ENCODE measurements at regions not wholly inside any gene's neighbourhood (a gene's known extent, or its start where the extent isn't known, plus 50 kb on each side); places are given as distances from the start of the nearest gene placed in this dataset.
"Not testable (repeated sequence)": the region's sequence is repeated elsewhere in the genome, so short reads cannot be mapped to it uniquely, and the experiment has no call there.

DNA sequence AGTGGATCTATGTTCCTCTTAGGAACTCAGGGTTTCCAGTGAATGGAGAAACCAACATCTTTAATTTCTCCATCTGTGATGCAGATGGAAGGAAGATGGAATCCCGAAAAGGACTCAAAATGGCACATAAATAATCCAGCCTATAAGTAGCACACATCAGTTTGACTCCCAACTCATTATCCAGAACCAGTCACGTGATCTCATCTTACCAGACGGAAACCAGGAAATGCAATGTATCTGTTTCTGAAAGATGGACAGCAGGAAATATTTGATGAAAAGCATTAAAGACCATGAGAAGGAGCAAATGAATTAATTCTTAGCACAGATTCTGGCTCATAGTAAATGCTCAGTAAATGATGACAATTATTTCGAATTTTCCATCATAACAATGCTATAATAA is 443.1 kb upstream of the FMR1 start:
- no peak for DNase-seq (ENCODE audit: low read depth)

DNA sequence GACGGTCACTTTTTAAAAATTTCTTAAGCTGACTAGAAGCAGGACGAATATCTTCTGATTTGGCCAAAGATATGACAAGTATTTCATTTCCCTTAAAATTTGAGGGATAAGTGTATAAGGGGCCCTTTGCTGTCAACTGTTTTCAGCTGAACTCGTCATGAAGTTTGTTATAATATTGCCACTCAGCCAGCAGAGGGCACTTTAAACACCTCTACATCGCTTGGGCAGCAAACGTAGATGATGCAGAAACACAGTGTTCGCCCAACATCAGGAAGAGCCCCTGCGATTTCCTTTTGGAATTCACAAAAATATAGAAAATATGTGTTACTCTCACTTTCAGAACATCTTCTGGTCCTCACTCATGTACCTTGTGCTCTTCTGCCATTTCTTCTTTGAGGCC is 435.7 kb upstream of the FMR1 start:
- peak; percentile 2 for DNase-seq (ENCODE audit: low read depth)

DNA sequence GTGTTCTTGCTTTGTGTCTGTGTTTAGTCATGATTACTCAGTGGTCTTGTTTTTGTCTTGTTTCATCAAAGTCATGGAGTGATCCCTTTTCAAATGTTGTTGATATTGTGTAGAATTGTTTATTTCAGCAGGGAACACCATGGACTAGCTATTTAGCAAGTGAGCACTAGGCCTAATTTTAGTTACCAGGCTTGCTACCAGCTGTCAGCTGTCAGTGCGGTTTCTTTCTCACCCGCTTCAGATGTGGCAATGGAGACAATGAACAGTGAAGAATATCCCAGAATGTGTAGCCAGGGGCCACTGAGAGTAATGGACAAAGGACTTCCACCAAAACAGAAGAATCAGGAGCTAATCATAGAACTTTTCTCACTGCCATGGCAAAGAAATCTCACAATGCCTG is 432.8 kb upstream of the FMR1 start:
- no peak for DNase-seq (ENCODE audit: low read depth)

DNA sequence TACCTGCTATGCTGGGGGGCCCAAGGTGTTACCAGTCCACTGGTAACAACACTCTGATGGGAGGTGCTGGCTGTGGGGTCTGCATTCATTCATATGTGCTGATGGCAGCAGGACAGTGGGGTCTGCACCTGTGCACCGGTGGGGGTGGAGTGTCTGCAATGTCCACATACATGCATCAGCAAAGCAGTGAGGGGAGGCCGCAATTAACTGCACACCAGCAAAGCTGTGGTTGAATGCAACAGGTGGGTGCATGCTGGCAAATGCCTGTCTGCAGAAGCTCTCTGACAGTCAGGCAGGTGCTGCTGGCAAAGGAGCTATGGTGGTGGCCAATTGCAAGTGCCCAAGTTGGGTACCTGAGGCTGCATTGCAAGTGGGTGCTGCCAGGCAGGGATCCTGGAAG is 426.5 kb upstream of the FMR1 start:
- DNase-seq (ENCODE audit: low read depth), result no peak

DNA sequence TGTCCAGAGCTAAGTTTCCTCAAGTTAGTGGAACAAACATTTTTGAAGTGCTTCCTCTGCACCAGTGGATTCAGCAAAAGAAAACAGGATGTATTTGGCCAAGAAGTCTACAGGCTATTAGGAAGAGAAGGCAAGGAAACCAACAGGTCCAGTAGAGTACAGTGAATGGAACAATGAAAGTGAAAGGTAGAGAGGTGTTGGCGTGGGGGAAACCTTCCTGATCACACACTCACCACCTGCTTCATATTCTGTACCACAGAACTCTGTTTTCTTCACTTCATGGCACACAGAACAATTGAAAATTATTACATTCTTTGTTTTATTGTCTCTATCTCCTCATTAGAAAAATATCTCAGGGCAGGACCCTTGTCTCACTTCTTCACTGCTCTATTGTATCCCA is 417.4 kb upstream of the FMR1 start:
- DNase-seq (ENCODE audit: low read depth), result no peak

DNA sequence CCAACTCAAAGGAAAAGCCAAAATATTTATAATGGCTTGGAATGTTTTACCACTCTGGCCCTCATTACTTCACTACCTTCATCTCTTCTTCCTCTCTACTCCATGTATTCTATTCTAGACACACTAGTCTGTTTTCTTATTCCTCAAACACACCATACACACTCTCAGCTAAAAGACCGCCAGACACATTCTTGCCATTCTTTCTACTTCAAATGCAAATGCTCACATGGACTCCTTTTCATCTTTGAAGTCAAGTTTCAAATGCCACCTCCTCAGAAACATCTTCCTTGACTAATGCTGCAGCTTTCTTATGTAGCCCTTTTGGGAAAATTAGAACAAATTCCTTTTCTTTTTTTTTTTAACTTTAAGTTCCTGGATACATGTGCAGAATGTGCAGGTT is 412.9 kb upstream of the FMR1 start:
- no peak for DNase-seq (ENCODE audit: low read depth)

DNA sequence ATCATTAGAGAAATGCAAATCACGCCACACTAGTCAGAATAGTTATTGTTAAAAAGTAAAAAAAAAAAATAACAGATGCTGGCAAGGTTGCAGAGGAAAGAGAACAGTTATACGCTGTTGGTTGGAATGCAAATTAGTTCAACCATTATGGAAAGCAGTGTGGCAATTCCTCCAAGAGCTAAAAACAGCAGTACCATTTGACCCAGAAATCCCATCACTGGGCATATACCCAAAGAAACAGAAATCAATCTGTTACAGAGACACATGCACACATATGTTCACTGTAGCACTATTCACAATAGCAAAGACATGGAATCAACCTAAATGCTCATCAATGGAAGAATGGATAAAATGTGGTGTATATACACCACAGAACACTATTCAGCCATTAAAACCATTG is 388.7 kb upstream of the FMR1 start:
- no peak for DNase-seq (ENCODE audit: low read depth)

DNA sequence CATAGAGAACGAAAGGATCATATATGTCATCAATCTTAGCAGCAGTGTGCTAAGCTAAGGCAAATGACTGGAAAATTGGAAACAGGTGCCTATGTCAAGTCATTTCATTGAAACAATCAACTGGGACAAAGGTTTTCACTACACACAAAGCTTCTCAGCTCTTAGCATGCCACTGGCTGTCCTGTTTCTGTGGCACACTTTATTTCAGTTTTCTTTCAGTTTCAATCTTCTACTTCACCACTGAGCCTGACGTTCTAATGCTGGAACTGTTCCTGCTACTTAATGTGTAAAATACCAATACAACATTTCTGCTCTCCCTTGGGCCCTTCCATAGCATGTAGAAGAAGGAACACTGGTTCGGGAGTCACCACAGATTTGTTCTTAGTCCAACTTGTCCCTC is 378.3 kb upstream of the FMR1 start:
- no peak for DNase-seq (ENCODE audit: low read depth)

DNA sequence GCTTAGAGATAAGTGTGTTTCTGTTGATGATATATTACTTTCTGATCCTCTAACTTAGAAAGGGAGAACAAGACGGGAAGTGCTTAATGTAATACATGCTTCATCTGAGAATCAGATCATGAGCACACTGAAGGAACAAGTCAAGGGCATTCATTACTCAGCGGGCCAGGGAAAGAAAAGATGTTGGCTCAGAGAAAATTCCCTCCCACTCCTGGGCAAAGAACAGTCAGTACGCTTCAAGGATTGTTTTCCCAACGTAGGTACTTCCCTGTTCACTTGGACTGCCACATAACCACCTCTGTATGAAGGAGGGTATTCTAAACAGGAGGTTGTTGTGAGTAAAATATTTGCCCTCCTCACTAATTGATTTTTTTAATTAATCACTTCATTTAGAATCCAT is 374.5 kb upstream of the FMR1 start:
- no peak for DNase-seq (ENCODE audit: low read depth)

DNA sequence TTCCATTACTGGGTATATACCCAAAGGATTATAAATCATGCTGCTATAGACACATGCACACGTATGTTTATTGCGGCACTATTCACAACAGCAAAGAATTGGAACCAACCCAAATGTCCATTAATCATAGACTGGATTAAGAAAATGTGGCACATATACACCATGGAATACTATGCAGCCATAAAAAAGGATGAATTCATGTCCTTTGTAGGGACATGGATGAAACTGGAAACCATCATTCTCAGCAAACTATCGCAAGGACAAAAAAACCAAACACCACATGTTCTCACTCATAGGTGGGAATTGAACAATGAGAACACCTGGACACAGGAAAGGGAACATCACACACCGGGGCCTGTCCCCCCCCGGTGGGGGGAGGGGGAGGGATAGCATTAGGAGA is 363.7 kb upstream of the FMR1 start:
- not testable (repeated sequence) for DNase-seq (ENCODE audit: low read depth)

DNA sequence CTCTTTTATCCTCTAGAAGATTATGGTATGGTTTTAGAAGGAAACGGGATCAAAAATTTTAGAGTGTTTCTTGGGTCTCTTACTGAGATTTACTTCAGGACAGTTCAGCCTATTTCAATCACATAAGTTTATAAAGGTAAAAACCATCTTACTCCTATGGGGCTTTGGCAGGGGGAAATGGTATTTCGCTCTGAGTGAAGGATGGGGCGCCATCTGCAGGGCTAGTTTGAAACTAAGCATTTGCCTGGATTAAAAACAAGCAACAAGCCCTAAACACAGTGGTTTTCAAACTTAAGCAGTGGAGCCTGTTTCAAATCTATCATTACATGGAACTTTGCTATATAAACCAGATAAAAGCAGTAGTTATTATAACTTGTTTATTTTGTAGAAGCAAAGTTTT is 361.5 kb upstream of the FMR1 start:
- DNase-seq (ENCODE audit: low read depth), result peak; percentile 11

DNA sequence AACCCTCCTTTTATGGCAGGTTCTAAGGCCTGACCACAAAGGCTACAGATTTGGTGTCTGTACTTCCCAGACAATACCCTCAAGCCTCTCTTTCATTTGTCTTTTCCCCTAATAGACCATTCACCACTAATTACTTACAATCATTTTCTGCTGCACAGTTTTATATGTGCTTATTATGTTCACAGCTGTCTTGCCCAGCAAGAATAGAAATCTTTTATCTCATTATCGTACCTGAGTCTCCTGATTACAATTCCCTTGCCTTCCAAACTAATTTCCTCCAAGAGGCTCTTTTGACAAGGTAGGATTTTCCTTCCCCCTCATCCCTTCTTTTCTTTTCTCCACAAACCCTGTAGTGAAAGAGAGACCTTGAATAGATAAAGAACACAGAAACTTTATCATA is 352.5 kb upstream of the FMR1 start:
- DNase-seq (ENCODE audit: low read depth), result no peak

DNA sequence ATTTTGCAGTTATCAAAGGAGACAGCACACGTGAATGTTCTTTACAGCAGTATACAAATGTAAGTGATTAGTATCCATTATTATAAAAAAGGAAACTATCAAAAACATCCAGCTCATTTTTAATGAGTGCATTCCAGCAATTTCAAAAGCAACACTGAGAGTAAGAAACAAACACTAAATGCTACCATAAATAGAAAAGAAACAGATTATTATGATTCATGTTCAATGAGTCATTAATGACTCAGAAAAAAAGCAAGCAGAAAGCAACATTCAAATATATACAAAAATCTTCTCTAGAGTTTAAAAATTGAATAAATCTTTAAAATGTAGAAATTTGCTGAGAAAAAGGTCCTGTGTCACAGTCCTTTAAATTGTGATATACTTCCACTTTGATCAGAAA is 346.5 kb upstream of the FMR1 start:
- peak; percentile 0 for DNase-seq (ENCODE audit: low read depth)

DNA sequence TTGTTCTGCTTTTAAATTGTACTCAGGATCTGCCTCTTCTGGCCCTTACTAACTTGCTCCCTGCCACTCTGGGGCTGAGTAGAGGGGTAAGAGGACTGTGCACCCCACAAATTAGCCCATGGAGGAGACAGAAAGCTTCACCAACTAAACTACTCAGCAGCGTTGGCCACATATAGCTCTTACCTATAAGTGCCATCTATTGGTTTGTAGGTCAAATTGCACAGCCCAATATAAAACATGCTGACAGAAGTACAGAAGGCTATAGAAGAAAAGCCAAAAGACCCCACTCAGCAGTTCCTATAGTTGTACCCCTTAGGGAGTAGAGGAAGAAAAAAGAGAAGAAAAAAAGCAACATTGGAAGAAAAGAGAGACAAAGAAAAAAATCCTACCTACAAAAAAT is 341.2 kb upstream of the FMR1 start:
- no peak for DNase-seq (ENCODE audit: low read depth)

DNA sequence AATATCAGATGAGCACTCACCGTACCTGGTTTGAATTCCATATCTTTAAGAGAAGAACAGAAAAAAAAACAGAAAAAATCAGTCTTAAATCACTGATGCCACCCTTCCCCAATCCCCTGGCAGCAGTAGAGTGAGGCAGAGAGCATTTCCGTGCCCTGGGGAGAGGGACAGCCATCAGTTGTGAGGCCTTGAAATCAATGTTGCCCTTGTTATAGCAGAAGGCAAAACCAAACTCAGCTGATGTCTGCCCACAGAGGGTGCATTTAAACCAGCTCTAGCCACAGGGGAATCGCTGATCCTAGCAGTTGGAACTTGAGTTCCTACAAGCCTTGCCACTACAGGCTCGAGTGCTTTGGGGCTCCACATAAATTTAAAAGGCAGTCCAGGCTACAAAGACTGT is 338.5 kb upstream of the FMR1 start:
- no peak for DNase-seq (ENCODE audit: low read depth)

DNA sequence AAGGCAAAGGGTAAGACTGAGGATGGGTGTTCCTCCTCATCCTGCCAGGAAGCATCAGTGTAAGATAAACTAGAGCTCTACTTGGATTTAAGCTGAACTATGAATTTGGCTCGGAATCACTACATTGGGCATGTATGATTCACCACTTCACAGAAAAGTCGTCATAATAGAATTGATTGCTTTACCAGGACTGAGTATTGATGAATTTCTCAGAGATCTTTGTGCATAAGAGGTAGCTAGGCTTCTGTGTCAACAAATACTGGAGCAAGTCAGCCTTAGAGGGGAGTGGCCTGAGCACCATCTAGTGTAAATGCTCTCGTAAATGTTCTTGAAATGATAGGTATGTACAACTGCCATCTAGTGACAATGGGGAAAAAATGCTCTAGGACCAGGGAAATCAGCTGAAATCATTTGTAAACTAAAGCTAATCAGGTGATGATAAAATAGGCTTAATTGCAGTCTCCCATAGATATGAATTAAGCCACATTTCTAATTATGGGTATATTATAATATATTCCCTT is 309.5 kb upstream of the FMR1 start:
- peak; percentile 0 for DNase-seq (ENCODE audit: low read depth)

DNA sequence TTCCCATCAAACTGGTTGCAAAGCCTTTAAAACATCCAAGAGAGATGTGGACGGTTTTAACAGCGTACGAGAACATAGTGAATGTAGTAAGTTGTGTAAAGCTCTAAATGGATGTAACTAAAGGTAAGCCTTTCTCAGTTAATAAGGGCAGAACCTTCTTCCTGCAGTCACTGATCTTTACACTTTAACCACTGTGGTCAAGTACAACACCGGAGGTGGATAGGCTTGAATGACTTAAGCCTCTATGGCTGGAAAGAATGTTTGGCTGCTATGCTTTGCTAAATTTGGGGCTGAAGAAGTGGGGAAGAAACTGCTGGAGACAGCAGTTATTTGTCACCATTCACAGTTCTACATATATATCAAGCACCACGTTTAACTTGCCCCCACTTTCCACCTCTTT is 285.1 kb upstream of the FMR1 start:
- DNase-seq (ENCODE audit: low read depth), result no peak

DNA sequence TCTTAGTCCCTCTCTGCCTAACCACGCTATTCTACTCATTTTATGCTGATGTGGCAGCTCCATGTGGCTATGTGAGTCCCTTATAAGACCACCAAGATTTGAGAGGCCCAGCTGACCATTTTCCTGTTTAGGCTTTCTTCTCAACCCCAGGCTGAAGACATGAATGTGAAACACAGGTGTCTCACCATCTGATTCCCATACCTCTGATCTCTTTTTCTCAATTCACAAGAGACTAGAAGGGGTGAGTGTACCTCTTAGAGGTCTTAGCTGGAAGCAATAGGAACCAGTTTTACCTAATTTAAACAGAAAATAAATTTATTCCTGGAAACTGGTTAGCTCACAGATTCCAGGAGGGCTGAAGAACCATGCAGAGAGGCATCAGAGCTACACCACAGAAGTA is 276.5 kb upstream of the FMR1 start:
- no peak for DNase-seq (ENCODE audit: low read depth)

DNA sequence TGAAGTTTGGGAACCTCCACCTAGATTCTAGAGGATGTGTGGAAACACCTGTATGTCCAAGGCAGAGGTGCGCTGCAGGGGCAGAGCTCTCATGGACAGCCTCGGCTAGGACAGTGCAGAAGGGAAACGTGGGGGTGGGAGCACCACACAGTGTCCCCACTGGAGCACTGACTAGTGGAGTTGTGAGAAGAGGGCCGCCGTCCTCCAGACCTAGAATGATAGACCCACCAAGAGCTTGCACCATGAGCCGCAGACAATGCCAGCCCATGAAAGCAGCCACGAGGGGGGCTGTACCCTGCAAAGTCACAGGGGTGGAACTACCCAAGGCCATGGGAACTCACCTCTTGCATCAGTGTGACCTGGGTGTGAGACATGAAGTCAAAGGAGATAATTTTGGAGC is 274.5 kb upstream of the FMR1 start:
- no peak for DNase-seq (ENCODE audit: low read depth)

DNA sequence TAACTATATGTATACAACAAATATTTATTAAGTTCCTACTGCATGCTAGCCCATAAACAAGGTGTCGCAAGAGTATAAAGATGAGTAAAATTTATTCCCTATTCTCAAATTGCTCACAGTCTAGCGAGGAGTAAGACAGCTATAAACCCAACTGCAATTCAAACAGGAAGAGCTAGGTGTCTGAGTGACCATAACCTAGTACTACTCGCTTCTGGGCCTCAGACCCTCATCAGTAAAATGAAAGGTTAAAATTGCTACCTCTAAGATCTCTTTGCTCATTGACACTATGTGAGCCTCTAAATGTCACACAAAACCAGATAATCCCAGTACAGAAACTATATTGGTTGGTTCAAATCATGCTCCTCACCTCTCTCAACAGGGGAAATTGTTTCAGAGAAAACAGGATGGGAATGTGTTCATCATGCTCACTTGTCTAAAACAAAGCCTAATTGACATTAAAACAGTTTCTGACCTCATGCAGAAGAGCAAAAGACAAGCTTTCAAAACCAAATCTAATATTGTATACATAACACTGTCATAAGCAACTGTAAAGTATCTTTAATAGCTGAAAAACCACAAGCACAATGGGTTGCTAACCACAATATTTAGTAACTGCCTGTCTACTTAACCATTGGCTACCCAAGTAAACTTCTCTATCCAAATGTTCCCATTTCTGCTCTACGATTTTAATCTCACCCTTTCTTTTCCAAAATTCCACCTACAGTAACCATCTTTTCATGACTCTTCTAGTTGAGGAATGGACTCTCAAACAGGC is 264.6 kb upstream of the FMR1 start:
- no peak for DNase-seq (ENCODE audit: low read depth)

DNA sequence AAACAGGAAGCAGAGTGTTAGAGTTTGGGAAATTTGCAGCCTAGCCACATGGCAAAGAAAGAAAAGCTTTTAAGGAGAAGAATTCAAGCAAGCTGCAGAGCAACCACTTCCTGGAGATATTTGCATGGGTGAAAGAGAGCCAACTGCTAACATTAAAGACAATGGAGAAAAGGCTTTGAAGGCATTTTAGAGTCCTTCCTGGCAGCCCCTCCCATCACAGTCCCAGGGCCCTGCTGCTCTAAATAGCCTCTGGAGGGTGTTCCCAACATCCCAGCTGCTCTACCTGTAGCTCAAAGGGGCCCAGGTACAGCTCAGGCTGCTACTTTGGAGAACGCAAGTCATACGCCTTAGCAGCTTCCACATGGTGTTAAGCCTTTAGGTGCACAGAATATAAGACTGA is 235.9 kb upstream of the FMR1 start:
- no peak for DNase-seq (ENCODE audit: low read depth)

DNA sequence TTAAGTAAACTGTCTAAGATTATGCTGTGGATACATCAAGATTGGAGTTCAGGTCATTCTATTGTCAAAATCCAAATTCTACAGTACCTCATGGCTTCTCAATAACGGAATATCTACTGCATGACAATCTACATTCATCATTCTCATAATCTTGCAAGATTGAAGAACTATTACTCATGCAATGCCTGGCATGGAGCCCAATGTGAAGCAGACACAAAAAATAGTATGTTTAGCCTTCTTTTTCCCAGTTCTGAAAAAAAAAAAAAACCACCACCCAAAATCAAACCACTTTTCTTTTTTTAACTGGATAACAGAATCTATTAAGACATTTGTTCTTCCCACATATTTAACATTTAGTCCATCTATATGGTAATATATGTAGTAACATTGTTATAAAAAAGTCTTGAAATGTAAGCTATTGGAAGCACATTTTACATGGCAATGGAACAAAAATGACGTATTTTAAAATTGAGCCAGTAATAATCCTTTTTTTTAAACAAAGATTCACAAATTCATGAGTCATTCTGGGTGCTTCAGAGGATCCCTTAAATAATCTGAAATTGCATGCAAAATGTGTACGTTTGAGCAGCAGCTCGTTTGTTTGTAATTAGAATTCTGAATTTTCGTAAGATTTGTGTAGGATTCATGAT is 232.2 kb upstream of the FMR1 start:
- no peak for DNase-seq (ENCODE audit: low read depth)

DNA sequence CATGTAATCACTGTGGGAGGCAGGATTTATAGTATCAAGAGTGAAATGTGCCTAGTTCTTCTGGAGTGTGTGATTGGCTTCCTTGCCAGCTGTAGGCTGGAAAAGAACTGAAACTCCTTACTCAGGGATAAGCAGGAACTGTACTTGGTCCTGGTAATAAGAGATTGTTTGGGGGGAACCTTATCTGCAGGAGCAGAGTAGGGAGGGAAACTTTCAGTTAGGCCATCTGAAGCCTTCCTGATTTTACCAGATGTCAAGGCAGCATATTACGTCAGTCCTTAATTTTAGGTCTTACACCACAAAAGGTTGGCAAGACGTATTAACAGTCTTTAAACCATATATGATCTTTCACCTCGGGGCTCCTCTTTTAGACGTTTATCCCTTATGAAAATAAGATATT is 231.5 kb upstream of the FMR1 start:
- DNase-seq (ENCODE audit: low read depth), result no peak

Data from HT1080 (cell line).